Esophagus squamous epithelium (tissue), 5 donors: ENCODE measurements at regions not wholly inside any gene's neighbourhood (a gene's known extent, or its start where the extent isn't known, plus 50 kb on each side); places are given as distances from the start of the nearest gene placed in this dataset.
"Not testable (repeated sequence)": the region's sequence is repeated elsewhere in the genome, so short reads cannot be mapped to it uniquely, and the experiment has no call there.

Source experiments
- DNase-seq: peaks from one replicate; lab custom pipeline; 2025; lab: John Stamatoyannopoulos, UW
- H3K27ac ChIP-seq, 4 donors: fragments of 200-600 bp; sonication (generic); one replicate each; pipeline ENCODE4 v1.5.1; 2016 to 2019; ENCODE audit warnings: mild to moderate bottlenecking in 1 of 4
- H3K27me3 ChIP-seq, 4 donors: fragments of 200-600 bp; sonication (generic); 1 replicate in 3 of 4; 2 replicates in 1 of 4; pipeline versions ENCODE4 v1.5.1 to v1.6.0; 2017 to 2021; ENCODE audit warnings: antibody characterized with exemption in 1 of 4
- H3K36me3 ChIP-seq, 3 donors: fragments of 200-600 bp; sonication (generic); one replicate each; pipeline ENCODE4 v1.5.1; 2016 to 2019
- H3K4me1 ChIP-seq, 3 donors: fragments of 200-600 bp; sonication (generic); one replicate each; pipeline ENCODE4 v1.5.1; 2017 to 2019
- H3K4me3 ChIP-seq, 4 donors: fragments of 200-600 bp; sonication (generic); 1 replicate in 3 of 4; 2 replicates in 1 of 4; pipeline ENCODE4 v1.5.1; 2016 to 2019; ENCODE audit warnings: mild to moderate bottlenecking in 2 of 4, moderate library complexity in 1 of 4
- H3K9me3 ChIP-seq, 3 donors: fragments of 200-600 bp; sonication (generic); one replicate each; pipeline ENCODE4 v1.5.1; 2016 to 2019
- WGBS, 2 donors: methylation state at CpG; one replicate each; pipeline ENCODE4 v1.1.5; 2018; 5-methylcytosine and 5-hydroxymethylcytosine counted together
- intact Hi-C: fragments of 100-400 bp; cut with DNase I; formaldehyde crosslinking; loops from one replicate; pipeline ENCODE4 v1.15.0; 2022
- donor health status: DM: yes; HTN: yes; CAD: no.

- DNase-seq, H3K27me3 ChIP-seq, H3K9me3 ChIP-seq, intact Hi-C loops, H3K4me1 ChIP-seq, H3K36me3 ChIP-seq, H3K4me3 ChIP-seq, H3K27ac ChIP-seq: not testable (repeated sequence)
- WGBS, 2 donors: 69% methylated on average over 2 of the region's 3 CpGs; no CpG with 5 or more reads in 1 of the 2 donors
These were observed 217.0 kb downstream of the ATP6V0E2 start for GRCh38 chr7:150090776-150091175.

DNA sequence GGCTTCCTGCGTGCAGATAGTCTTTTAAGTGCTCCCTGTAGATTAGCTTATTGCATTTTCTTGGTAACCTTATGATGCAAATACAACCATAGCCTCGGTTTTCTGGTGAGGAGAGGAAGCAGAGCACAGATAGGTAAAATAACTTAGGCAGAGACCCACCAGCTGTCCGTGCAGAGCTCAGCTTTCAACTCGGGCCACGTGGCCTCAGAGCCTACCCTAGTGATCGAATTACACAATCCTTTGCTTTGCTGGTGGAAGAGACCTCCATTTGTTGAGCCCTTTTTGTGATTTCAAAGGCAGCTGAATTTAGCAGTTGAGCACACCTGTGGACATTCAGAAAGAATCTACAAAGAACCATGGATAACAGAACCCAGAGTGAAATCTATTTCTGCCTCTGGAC lies 220.1 kb downstream of the ATP6V0E2 start:
- H3K36me3 ChIP-seq, H3K9me3 ChIP-seq, DNase-seq, H3K4me1 ChIP-seq, H3K27me3 ChIP-seq, H3K27ac ChIP-seq, intact Hi-C loops, H3K4me3 ChIP-seq: not testable (repeated sequence)
- 60 to 66% methylated on average over 2 to 3 of the region's 6 CpGs for WGBS, 2 donors

GRCh38 chr7:150096213-150096994 lies 222.6 kb downstream of the ATP6V0E2 start:
- intact Hi-C loops, H3K4me3 ChIP-seq, H3K27ac ChIP-seq, H3K9me3 ChIP-seq, H3K4me1 ChIP-seq, DNase-seq, H3K27me3 ChIP-seq, H3K36me3 ChIP-seq: not testable (repeated sequence)
- WGBS, 2 donors: 52 to 63% methylated on average over 5 of the region's 6 CpGs

DNA sequence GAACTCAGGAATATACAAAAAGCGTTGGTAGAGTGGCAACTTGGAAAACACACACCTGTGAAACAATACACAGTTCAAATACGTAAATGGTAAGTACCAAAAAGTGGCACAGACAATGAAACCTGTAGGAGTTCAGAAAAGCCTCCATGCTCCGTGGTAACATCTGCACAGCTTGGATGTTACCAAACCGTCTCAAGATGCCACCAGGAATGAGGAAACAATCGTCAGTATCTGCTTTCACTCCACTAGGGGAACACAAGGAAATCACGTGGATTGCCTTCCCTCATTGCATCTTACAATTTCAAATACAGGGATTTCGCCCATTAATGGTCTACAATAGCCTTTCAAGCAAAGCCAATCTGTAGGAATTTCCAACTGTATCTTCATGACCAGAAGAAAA lies 224.6 kb upstream of the LRRC61 start:
- H3K4me3 ChIP-seq, H3K27me3 ChIP-seq, DNase-seq, H3K27ac ChIP-seq, H3K4me1 ChIP-seq, intact Hi-C loops, H3K9me3 ChIP-seq, H3K36me3 ChIP-seq: not testable (repeated sequence)
- WGBS, 2 donors: 58 to 63% methylated on average over 6 of the region's 7 CpGs

- H3K27ac ChIP-seq, DNase-seq, intact Hi-C loops, H3K27me3 ChIP-seq, H3K9me3 ChIP-seq, H3K4me1 ChIP-seq, H3K4me3 ChIP-seq, H3K36me3 ChIP-seq: not testable (repeated sequence)
- WGBS, 2 donors: 20% methylated on average over 1 of the region's 7 CpGs; no CpG with 5 or more reads in 1 of the 2 donors
These were observed 221.9 kb upstream of the LRRC61 start for GRCh38 chr7:150101282-150101681.

DNA sequence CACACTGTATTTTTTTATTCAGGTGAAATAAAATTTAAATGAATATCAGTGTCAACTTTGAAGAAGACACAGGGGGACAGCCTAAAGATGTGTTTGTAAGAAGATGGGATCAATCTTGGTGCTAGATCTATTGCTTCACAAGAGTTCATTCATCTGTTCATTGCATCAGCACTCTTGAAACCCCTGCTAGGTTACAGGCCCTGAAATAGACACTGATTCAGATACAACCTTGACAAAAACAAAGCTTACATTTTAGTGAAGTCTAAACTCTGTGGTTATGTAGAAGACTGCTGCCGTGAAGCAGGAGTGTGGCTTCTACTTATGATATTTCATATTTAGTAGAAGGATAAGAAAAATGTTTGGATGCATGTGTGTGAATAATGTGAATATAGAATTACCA lies 215.9 kb upstream of the LRRC61 start:
- H3K4me3 ChIP-seq, H3K27me3 ChIP-seq, H3K9me3 ChIP-seq, H3K36me3 ChIP-seq, H3K27ac ChIP-seq, DNase-seq, H3K4me1 ChIP-seq, intact Hi-C loops: not testable (repeated sequence)
- 86 to 95% methylated on average over 1 of the region's 1 CpG for WGBS, 2 donors

- H3K9me3 ChIP-seq, intact Hi-C loops, DNase-seq, H3K27ac ChIP-seq, H3K4me3 ChIP-seq, H3K27me3 ChIP-seq, H3K36me3 ChIP-seq, H3K4me1 ChIP-seq: not testable (repeated sequence)
- no CpG with 5 or more reads among the region's 5 CpGs for WGBS, 2 donors
These were observed 212.8 kb upstream of the LRRC61 start for GRCh38 chr7:150110375-150110820.

DNA sequence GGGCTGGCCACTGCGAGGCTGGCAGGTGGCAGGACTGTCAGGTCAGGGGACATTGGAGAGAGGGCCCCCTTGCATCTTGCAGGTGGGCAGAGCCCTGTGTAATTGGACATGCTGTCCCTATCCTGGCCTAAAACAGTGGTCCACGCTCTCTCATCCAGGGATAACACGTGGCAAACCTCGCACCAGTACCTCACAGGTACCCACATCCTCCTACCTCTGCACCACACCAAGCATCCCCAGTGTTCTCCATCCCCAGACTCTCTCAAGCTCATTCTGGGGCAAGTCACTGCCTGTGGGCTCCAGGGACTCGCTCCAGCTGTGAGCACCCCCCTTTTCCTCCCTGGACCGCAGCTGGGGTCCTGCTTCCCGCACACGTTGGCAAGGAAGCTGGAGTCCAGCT lies 212.3 kb upstream of the LRRC61 start:
- H3K4me1 ChIP-seq, H3K4me3 ChIP-seq, H3K27ac ChIP-seq, intact Hi-C loops, H3K36me3 ChIP-seq, DNase-seq, H3K9me3 ChIP-seq, H3K27me3 ChIP-seq: not testable (repeated sequence)
- 29 to 63% methylated on average over 1 to 3 of the region's 8 CpGs for WGBS, 2 donors

DNA sequence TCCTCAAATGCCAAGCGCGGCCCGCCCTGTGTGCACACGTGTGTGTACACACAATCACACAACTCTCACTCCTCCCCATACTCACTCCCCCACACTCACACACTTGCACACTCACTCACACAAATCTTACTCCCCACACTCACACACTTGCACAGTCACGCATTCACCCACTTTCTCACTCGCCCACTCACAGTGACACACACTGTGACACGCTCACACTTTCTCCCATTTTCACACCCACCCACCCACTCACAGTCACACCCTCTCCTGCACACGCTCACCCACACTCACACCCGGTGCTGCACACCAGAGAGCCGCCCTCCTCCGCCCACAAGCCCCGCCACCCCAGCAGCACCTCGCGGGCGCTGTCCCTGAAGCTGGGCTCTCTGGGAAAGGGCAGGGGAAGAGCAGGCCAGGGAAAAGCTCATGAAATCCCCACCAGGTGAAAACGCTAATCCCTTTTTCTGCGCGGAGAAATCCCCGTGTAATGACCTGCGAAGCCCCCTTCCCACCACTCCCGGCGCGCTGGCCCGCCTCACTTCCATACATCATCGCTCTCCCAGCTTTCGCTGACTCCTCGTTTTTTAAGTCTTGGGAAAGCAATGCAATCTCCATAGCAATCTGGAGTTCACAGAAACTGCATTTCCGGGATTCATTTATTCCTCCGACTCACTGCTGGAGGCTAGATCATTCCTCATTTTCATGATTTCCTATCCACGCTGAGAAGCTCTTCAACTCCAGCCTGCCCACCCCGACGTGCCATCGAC lies 211.6 kb upstream of the LRRC61 start:
- WGBS, 2 donors: 50 to 51% methylated on average over 21 to 25 of the region's 33 CpGs
- H3K36me3 ChIP-seq, H3K9me3 ChIP-seq, H3K27me3 ChIP-seq, DNase-seq, intact Hi-C loops, H3K4me3 ChIP-seq, H3K4me1 ChIP-seq, H3K27ac ChIP-seq: not testable (repeated sequence)

DNA sequence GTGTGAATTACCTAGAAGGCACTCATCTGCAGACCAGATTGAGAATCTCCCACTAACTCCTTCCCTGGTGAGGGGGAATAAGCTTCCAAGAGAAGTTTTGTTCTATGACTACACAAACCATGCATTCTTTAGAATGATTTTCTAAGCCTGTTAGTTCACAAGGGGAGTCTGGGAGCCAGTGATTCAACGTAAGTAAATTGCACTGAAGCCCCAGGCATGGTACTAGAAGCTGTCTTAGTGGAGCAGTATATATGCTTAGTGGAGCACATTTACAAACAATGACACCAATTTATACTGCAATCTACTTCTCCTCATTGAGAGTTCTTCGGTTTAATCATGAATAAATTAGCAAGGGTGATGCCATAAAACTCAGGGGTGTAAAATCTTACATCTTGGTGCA lies 209.9 kb upstream of the LRRC61 start:
- H3K4me1 ChIP-seq, H3K36me3 ChIP-seq, H3K9me3 ChIP-seq, H3K27me3 ChIP-seq, DNase-seq, H3K4me3 ChIP-seq, H3K27ac ChIP-seq, intact Hi-C loops: not testable (repeated sequence)
- 63 to 73% methylated on average over 2 of the region's 2 CpGs for WGBS, 2 donors

GRCh38 chr7:150114591-150114990 lies 208.6 kb upstream of the LRRC61 start:
- 69 to 70% methylated on average over 3 of the region's 3 CpGs for WGBS, 2 donors
- H3K9me3 ChIP-seq, H3K36me3 ChIP-seq, DNase-seq, intact Hi-C loops, H3K4me1 ChIP-seq, H3K27ac ChIP-seq, H3K27me3 ChIP-seq, H3K4me3 ChIP-seq: not testable (repeated sequence)

- 38 to 44% methylated on average over 1 of the region's 1 CpG for WGBS, 2 donors
- DNase-seq, intact Hi-C loops, H3K36me3 ChIP-seq, H3K9me3 ChIP-seq, H3K27ac ChIP-seq, H3K4me3 ChIP-seq, H3K4me1 ChIP-seq, H3K27me3 ChIP-seq: not testable (repeated sequence)
These were observed 203.2 kb upstream of the LRRC61 start for GRCh38 chr7:150119966-150120365.

- H3K4me3 ChIP-seq, DNase-seq, H3K27ac ChIP-seq, H3K36me3 ChIP-seq, H3K27me3 ChIP-seq, intact Hi-C loops, H3K4me1 ChIP-seq, H3K9me3 ChIP-seq: not testable (repeated sequence)
- 55 to 71% methylated on average over 7 to 8 of the region's 8 CpGs for WGBS, 2 donors
These were observed 197.3 kb upstream of the LRRC61 start for GRCh38 chr7:150125831-150126230.
